HG02759 (cell line): ENCODE measurements at regions not wholly inside any gene's neighbourhood (a gene's known extent, or its start where the extent isn't known, plus 50 kb on each side); places are given as distances from the start of the nearest gene placed in this dataset.

Experiments
- ATAC-seq: cut with Tn5 transposase; IDR thresholded peaks from one replicate; pipeline ENCODE4 v1.9.1; 2021; ENCODE audit warnings: mild to moderate bottlenecking, moderate library complexity; ENCODE audit not compliant: unreplicated experiment

GRCh38 chrX:20481632-20482031 lies 214.9 kb upstream of the RPS6KA3 start:
- no peak for ATAC-seq

GRCh38 chrX:20479896-20480295 lies 213.2 kb upstream of the RPS6KA3 start:
- no peak for ATAC-seq

GRCh38 chrX:20479048-20479447 lies 212.3 kb upstream of the RPS6KA3 start:
- ATAC-seq = no peak

DNA sequence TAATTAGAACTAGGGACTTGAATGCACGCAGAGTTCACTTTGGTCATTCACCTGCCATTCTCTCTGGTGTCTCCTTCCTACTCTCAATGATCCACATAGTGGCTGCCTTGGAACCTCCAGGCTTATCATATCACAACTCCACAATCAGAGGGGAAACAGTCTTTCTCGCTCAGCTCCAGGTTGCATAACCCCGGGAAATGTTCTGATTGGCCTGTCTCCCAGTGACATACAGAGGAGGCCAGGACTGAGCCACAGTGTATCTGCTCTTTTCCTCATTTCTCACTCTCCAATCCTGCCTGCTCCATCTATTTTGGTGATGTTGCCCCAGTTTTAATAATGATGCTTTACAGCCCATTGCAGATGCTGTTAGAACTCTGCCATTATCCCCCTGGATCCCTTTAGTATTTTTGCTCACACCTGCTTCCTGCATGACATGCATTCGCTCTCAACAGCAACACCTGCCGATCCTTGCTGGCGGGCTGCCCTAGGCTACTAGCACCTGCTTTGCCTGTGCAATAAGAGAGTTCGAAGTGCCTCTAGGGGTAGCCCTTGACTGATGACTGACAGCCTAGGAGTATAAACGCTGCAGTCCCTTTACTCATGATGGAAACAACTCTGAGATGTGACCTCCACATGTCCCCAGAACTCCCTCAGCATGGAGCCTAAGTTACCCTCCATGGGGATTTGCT lies 211.3 kb upstream of the RPS6KA3 start:
- ATAC-seq = no peak

- no peak for ATAC-seq
Measured at GRCh38 chrX:20477219-20477618, 210.5 kb upstream of the RPS6KA3 start.

DNA sequence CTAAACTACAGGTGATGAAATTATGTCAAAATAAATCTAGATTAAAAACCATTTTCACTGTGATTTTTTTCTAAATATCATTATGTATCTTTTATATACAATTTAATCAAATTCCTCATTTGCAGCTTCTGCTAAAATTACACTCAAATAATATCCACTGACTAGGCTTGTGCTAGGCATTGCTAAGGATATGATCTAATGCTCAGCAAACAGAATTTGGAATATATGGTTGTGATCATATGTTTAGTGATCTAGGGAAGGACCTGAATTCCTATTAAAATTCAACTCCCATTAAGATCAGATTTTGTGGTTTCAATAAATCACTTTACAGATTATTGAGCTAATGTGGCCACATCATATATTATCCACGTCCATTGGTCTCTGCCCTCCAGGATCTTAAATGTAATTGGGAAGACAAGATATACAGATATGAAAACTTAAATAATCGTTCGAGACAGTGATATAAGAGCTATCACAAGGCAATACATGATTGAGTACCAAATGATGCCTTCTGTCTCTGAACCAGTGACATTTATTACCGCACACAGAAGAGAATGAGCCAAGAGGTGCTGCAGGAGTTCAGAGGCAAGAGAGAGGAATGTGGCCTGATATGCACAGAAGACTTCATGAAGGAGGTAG lies 206.0 kb upstream of the RPS6KA3 start:
- ATAC-seq = no peak

DNA sequence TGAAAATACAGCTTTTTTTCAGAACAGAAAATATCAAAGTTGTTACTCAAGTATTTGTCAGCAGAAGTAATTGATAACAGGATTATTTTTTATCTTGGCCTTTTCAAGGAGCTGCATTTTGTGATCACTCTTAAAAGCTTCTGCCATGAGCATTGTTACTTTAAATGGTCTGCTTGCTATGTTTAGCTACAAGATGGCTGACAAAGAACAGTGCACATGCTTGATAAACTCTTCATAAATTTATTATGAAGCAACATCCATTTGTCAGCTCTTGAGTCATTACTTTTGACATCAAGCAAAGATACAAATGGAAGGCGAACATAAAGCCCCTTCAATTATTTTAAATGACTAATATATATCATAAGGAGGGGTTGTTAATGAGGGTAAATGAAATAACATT lies 205.4 kb upstream of the RPS6KA3 start:
- ATAC-seq = no peak

DNA sequence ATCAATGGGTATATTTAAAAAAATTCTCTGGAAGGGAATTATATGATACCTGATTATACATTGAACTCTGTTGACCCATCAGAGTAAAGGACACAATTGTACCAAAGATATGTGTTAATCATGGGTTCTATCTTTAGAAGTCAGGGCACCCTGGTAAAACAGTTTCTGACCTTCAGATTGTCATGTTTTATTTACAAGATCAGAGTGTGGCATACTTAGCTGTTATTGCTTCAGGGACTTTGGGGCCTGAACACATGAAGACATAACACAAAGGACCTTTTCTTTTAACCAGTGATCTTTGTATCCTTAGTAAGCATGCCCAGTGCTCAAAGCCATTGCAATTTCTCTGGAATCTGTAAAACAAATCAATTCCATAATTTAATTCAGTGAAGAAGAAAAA lies 204.8 kb upstream of the RPS6KA3 start:
- no peak for ATAC-seq

DNA sequence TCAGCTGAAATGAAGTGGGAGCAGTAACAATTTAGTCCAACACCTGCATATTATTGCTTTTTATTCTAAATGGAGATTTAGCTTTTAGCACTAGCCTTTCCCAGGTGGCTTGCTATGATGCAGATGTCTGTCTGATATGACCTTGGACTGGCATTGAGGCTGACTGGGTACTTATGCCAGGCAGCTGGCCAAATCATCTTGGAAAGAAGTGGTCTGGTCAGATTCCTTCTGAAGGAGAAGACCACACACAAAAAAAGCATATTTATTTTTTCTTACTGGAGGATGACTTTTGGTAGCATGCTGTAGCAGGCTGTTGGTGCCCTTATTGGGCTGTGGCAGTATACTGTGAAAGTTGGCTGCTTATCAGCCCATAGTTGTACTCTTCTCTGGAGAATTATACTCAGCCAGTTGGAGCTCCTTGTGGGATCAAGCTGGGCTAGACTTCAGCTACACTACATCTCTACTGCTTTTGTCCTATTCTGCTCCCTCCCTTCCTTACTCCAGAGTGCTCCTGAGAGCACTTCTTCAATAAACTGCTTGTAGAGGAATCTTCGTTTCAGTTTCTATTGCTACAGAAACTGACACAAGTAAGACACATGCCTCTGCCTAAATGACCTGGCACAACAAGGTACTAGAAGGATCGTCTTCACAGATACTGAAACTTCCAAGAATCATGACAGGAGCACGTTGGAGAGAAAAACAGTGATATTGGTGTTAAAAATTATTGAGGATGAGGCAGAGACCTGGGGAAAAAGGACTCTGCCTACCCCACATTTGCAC lies 196.8 kb upstream of the RPS6KA3 start:
- ATAC-seq = peak; percentile 56

- no peak for ATAC-seq
Measured at GRCh38 chrX:20461576-20461975, 194.9 kb upstream of the RPS6KA3 start.

- no peak for ATAC-seq
Measured at GRCh38 chrX:20461002-20461401, 194.3 kb upstream of the RPS6KA3 start.

DNA sequence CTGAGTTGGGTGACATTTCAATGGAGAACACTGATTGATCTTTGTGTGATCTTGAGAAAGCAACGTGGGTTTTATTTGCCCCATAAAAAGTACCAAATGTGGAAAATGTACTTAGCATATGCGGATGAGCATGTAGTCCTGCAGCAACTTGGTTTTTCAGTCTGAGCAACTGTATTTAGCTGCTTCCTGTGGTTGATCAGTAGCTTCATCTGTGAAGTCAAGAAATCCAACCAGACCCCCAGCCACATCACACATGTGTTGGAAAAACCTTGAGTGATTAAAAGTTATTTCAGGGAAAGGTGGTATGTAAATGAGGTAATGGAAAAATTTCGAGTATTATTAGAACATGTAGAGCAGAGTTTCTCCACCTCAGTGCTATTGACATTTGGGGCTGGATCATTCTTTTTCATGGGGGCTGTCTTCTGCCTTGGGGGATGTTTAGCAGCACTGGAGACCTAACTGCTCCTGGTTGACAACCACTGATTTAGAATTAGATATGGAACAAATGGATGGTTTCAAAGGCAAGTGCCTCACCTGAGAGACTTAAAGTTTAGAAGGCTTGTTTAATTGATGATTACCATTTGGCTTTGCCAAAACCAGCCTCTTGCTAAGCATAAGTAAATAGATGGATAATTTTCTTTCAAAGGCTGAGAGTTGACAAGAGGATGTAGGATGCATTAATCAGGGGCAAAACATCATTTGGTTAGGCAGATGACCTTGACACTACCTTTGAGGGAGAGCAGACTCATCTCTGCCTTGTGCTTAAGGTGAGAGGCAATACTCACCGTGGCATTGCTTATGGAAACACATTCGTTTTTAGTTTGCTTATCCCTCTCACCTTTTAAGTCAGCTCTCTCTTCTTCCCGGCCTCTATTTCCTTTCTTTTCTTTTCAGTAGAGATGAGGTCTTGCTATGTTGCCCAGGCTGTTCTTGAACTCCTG lies 193.0 kb upstream of the RPS6KA3 start:
- ATAC-seq = no peak

- ATAC-seq = no peak
Measured at GRCh38 chrX:20456971-20457370, 190.3 kb upstream of the RPS6KA3 start.

DNA sequence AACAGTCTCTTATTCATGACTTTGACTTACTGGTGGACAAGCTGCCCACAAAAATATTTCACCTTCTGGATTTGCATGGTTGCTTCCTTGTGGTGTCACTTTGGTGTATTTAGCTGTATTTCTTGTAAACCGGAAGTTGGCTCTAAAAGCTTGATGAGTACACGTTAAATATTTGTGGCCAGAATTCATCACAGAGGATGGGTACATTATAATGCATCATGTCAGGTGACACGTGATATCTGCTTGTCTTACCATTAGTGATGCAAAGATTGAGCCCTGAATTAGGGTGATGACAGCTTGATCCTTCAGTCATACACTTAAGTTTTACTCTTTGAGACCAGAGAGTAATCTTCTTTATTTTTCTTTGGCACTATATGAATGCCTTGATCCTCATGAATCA lies 188.3 kb upstream of the RPS6KA3 start:
- no peak for ATAC-seq

GRCh38 chrX:20454117-20454516 lies 187.4 kb upstream of the RPS6KA3 start:
- no peak for ATAC-seq

- ATAC-seq = peak; percentile 68
Measured at GRCh38 chrX:20452487-20452886, 185.8 kb upstream of the RPS6KA3 start.

DNA sequence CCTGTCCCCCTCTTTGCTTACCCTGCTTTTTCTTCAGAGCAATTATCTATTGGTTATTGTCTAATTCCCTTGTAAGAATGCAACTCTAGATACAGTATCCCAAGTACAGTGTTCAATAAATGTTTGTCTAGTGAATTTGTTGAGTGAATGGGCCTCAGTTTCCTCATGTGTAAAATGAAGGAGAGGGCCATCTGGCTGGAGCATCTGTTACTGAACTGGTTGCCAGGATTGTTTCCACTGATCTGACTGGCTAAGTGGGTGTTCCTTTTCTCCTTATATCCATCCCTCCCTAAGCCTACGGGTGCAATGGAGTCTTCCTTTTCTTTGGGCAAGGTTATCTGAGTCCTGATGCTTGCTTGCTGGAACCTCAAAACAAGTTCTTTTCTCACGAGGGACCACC lies 185.2 kb upstream of the RPS6KA3 start:
- ATAC-seq = no peak

DNA sequence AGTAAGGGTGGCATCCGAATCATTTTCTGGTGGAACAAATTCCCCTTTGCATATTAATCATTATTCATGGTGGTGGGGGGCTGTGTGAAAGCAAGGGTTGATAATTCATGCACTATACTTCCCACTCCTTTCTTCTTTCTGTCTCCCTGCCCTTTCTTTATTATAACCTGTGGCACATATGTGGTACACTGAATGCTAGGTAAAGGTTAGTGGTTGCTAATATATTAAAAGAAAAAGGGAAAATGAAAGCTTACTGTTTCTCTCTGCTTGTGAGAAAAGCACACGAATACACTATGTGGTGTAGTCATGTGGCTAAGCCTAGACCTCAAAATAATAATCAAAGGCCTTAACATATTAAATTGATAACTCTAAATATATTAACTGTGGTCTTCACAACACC lies 178.4 kb upstream of the RPS6KA3 start:
- no peak for ATAC-seq

GRCh38 chrX:20442597-20442996 lies 175.9 kb upstream of the RPS6KA3 start:
- ATAC-seq = peak; percentile 85

GRCh38 chrX:20441123-20441522 lies 174.4 kb upstream of the RPS6KA3 start:
- no peak for ATAC-seq
